Tibial nerve (tissue), 4 donors: ENCODE measurements at regions not wholly inside any gene's neighbourhood (a gene's known extent, or its start where the extent isn't known, plus 50 kb on each side); places are given as distances from the start of the nearest gene placed in this dataset.

Experiments used
- CTCF ChIP-seq, 5 experiments: fragments of 200-600 bp in 3 of 5; fragments of 450-650 bp in 2 of 5; sonication (generic) in 3 of 5; IDR thresholded peaks; one replicate each; pipeline ENCODE4 v1.5.1; 2016 to 2019; ENCODE audit warnings: antibody characterized with exemption in 5 of 5, mild to moderate bottlenecking in 3 of 5, moderate library complexity in 2 of 5
- EP300 ChIP-seq, 2 donors: sonication (generic); formaldehyde crosslinking; IDR thresholded peaks; one replicate each; pipeline ENCODE4 v1.6.1; 2017; ENCODE audit warnings: antibody characterized with exemption in 2 of 2, mild to moderate bottlenecking in 1 of 2
- POLR2A ChIP-seq, 2 donors: fragments of 450-650 bp; IDR thresholded peaks; one replicate each; pipeline ENCODE4 v1.6.1; 2017; ENCODE audit warnings: antibody characterized with exemption in 2 of 2, mild to moderate bottlenecking in 2 of 2, moderate library complexity in 2 of 2

- TF ChIP-seq CTCF (IDR thresholded peaks at IDR 0.05) = no peak
- TF ChIP-seq POLR2A (IDR thresholded peaks at IDR 0.05) = no peak
- TF ChIP-seq EP300 (IDR thresholded peaks at IDR 0.05) = no peak
Observed at GRCh38 chrX:150310881-150311280, 52.2 kb upstream of the MAMLD1 start.
